GM19372 (cell line): ENCODE measurements at regions not wholly inside any gene's neighbourhood (a gene's known extent, or its start where the extent isn't known, plus 50 kb on each side); places are given as distances from the start of the nearest gene placed in this dataset.
"Not testable (repeated sequence)": the region's sequence is repeated elsewhere in the genome, so short reads cannot be mapped to it uniquely, and the experiment has no call there.

ENCODE experiments used
- ATAC-seq: cut with Tn5 transposase; IDR thresholded peaks from one replicate; pipeline ENCODE4 v1.9.1; 2021; ENCODE audit warnings: mild to moderate bottlenecking, low read depth, moderate library complexity; ENCODE audit not compliant: unreplicated experiment

GRCh38 chr4:3911252-3911856 is 145.2 kb downstream of the ADRA2C start:
- no peak for ATAC-seq

- not testable (repeated sequence) for ATAC-seq
Measured at GRCh38 chr4:3914511-3914910, 148.3 kb downstream of the ADRA2C start.

GRCh38 chr4:3919509-3919908 is 153.3 kb downstream of the ADRA2C start:
- not testable (repeated sequence) for ATAC-seq

- not testable (repeated sequence) for ATAC-seq
Measured at GRCh38 chr4:3921902-3922301, 155.7 kb downstream of the ADRA2C start.

GRCh38 chr4:3925841-3926240 is 159.7 kb downstream of the ADRA2C start:
- ATAC-seq, result not testable (repeated sequence)

GRCh38 chr4:3926271-3926670 is 160.1 kb downstream of the ADRA2C start:
- ATAC-seq, result not testable (repeated sequence)

- ATAC-seq, result not testable (repeated sequence)
Measured at GRCh38 chr4:3926969-3927755, 161.0 kb downstream of the ADRA2C start.

GRCh38 chr4:3929431-3929830 is 163.2 kb downstream of the ADRA2C start:
- not testable (repeated sequence) for ATAC-seq

DNA sequence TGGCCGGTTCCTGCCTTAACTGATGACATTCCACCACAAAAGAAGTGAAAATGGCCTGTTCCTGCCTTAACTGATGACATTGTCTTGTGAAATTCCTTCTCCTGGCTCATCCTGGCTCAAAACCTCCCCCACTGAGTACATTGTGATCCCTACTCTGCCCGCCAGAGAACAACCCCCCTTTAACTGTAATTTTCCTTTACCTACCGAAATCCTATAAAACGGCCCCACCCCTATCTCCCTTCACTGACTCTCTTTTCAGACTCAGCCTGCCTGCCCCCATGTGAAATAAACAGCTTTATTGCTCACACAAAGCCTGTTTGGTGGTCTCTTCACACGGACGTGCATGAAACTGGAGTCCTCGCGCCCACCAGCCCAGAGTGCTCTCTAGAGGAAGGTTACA is 166.5 kb downstream of the ADRA2C start:
- not testable (repeated sequence) for ATAC-seq

- ATAC-seq, result not testable (repeated sequence)
Measured at GRCh38 chr4:3935406-3935805, 169.2 kb downstream of the ADRA2C start.

DNA sequence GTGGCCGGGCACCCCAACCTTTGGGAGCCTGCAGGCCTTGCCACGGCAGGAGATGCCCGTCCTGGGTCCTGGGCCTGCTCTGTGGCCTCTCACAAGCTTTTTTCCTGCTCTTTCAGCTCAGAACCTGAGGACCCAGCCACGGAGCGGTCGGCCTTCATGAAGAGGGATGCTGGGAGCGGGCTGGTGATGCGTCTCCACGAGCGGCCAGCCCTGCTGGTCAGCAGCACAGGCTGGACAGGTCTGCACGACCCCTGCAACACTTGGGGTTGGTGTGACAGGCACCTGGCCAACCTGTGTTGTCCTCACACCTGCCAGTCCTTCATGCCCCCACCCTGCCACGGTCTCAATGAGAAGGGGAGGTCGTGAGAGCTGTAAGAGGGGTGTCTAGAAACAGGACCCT is 170.0 kb downstream of the ADRA2C start:
- ATAC-seq, result no peak

- ATAC-seq, result not testable (repeated sequence)
Measured at GRCh38 chr4:3937849-3938562, 171.8 kb downstream of the ADRA2C start.

DNA sequence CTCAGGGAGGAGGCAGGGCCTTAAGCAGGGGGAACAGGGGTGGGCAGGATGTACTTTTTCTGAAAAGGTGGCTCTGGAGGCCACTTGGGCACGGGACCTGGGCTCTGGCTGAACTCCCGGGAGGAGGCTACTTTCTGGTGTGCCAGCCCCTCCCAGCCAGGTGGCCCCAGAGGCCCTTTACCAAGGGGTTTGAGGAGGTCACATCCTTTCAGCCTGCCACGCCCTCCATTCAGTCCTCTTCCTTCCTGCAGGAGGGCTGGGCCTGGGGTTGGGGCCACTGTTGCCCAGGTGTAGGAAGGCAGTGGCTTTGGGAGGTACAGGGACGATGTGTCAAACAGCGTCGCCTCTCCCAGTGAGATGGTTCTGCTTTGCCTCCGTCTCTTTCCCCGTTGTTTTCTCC is 172.5 kb downstream of the ADRA2C start:
- not testable (repeated sequence) for ATAC-seq

DNA sequence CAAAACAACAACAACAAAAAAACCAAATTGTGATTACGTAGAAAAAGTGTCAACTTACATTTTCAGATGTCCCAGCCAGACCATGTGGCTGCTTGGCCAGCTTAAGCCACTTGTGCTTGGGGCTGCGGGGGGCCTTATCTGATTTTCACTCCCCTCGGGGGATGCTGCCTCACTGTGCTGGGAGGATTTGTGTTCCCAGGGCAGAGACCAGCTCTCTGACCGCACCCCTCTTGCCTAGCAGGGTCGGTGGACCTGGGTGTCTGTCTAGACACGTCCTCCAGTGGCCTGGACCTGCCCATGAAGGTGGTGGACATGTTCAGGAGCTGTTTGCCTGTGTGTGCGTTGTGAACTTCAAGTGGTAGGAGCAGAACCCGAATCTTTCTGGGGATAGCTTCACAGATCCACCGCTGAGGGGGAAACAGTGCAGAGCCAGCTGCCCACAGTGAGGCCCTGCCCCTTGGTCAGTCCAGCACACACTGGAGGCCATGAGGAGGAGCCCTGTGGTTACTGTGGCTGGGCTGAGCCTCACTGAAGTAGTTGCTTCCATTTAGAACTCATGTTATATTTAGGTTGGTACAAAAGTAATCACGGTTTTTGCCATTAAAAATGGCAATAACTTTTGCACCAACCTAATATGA is 173.9 kb downstream of the ADRA2C start:
- not testable (repeated sequence) for ATAC-seq

DNA sequence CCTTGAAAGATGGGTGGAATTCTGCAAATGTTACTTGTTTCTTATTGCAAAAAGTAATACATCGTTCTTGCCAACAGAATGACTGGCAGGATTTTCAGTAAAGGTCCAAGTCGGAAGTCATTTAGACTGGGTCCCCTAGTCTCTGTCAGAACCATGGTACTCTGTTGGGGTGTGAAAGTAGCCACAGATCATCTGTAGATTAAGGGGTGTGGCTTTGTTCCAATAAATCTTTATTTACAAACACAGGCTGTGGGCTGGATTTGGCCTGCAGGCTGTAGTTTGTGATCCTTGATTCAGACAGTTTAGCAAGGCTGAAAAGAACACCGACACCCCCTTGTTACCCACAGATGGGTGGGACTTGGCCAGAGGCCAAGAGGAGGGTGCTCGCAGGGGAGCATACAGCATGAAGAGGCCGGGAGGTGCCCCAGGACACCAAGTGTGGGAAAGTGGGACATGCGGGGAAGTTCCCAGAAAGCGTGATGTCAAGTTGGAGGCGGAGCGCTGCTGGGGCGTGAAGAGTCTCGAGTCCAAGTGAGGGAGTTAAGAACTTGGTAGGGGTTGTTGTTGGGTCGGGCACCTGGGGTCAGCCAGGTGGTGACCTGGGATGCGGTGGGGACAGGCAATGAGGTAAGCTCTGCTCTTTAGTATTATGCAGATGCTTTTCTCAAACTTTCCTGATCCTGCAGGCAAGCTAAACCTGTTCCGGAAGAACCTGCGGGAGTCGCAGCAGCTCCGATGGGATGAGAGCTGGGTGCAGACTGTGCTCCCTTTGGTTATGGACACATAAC is 175.7 kb downstream of the ADRA2C start:
- not testable (repeated sequence) for ATAC-seq

GRCh38 chr4:3942569-3942971 is 176.4 kb downstream of the ADRA2C start:
- not testable (repeated sequence) for ATAC-seq

- not testable (repeated sequence) for ATAC-seq
Measured at GRCh38 chr4:3943051-3943450, 176.9 kb downstream of the ADRA2C start.

DNA sequence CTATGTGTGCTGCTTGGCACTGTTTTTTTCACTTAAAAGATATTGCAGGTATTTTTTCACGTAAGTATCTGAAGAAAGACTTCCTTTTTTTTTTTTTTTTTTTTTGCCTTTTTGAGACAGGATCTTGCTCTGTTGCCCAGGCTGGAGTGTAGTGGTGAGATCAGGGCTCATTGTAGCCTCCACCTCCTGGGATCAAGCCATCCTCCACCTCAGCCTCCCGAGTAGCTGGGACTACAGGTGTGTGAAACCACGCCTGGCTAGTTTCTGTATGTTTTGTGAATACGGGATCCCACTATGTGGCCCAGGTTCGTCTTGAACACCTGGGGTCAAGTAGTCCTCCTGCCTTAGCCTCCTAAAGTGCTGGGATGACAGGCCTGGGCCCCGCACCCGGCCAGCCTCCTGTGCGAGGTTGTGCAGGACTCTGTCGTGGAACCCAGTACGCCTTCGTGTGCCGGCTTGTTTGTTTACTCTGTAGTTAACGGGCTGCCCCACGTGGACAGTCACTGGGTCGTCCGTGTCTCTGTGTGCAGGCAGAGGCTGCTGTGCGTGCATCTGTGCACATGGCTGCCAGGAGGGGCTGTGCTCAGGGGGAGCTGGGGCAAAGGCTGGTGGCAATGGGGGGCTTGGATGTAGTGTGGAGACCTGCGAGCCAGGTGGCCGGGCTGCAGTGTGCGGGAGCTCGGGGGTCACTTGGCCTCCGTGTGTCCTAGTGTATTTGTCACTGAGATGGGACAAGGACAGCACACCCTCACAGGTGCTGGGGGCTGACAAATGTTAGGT is 179.5 kb downstream of the ADRA2C start:
- no peak for ATAC-seq

- ATAC-seq, result not testable (repeated sequence)
Measured at GRCh38 chr4:3946553-3946952, 180.4 kb downstream of the ADRA2C start.
